Keratinocyte (primary cell): ENCODE measurements at regions not wholly inside any gene's neighbourhood (a gene's known extent, or its start where the extent isn't known, plus 50 kb on each side); places are given as distances from the start of the nearest gene placed in this dataset.

Experiments used
- DNase-seq: peaks from one replicate; pipeline ENCODE4 v3.0.0-alpha.2; 2011; ENCODE audit warnings: low read depth, missing footprints, low spot score
- FAIRE-seq: peaks from 2 replicates; lab custom pipeline; 2011; peaks lifted over from hg19 to GRCh38; lab: Jason Lieb, UNC
- H2AFZ ChIP-seq: 2 replicates; pipeline ENCODE4 v1.6.0; 2012; ENCODE audit warnings: low read length, control low read depth, inconsistent platforms; ENCODE audit not compliant: control insufficient read depth
- H3K27ac ChIP-seq: 2 replicates; pipeline ENCODE4 v1.5.1; 2011; ENCODE audit warnings: low read length; ENCODE audit not compliant: control insufficient read depth, insufficient read depth
- H3K27me3 ChIP-seq: 3 replicates; pipeline ENCODE4 v1.6.0; 2011; ENCODE audit warnings: low read length; ENCODE audit not compliant: control insufficient read depth, insufficient read depth; ENCODE audit errors: extremely low read depth
- H3K36me3 ChIP-seq, 2 experiments: 2 replicates in 1 of 2; 3 replicates in 1 of 2; pipeline ENCODE4 v1.5.1; 2011; ENCODE audit warnings: low read length in 2 of 2, mild to moderate bottlenecking in 1 of 2; ENCODE audit not compliant: control insufficient read depth in 2 of 2, insufficient read depth in 2 of 2; ENCODE audit errors: extremely low read depth in 1 of 2
- H3K4me1 ChIP-seq: 3 replicates; pipeline ENCODE4 v1.5.1; 2011; ENCODE audit warnings: low read length; ENCODE audit not compliant: control insufficient read depth, insufficient read depth; ENCODE audit errors: extremely low read depth
- H3K4me2 ChIP-seq: 3 replicates; pipeline ENCODE4 v1.6.0; 2011; ENCODE audit warnings: low read depth, low read length; ENCODE audit not compliant: control insufficient read depth, insufficient read depth; ENCODE audit errors: extremely low read depth
- H3K4me3 ChIP-seq, 3 experiments: fragments of 200-600 bp in 1 of 3; sonication (generic) in 1 of 3; 2 replicates in 2 of 3; 3 replicates in 1 of 3; pipeline ENCODE4 v1.5.1; 2011 to 2016; ENCODE audit warnings: low read length in 3 of 3, mild to moderate bottlenecking in 3 of 3, control low read depth in 2 of 3, inconsistent platforms in 1 of 3, low read depth in 1 of 3, mixed read lengths in 1 of 3, mixed run types in 1 of 3, moderate library complexity in 1 of 3; ENCODE audit not compliant: control insufficient read depth in 2 of 3, insufficient read depth in 2 of 3; ENCODE audit errors: extremely low read depth in 1 of 3
- H3K79me2 ChIP-seq: 2 replicates; pipeline ENCODE4 v1.6.0; 2012; ENCODE audit warnings: low read length; ENCODE audit not compliant: control insufficient read depth, insufficient read depth
- H3K9ac ChIP-seq: 3 replicates; pipeline ENCODE4 v1.6.0; 2011; ENCODE audit warnings: low read length; ENCODE audit not compliant: control insufficient read depth, insufficient read depth; ENCODE audit errors: extremely low read depth
- H3K9me1 ChIP-seq: 3 replicates; pipeline ENCODE4 v1.6.0; 2011; ENCODE audit warnings: low read length; ENCODE audit not compliant: control insufficient read depth, insufficient read depth; ENCODE audit errors: extremely low read depth
- H3K9me3 ChIP-seq: 2 replicates; pipeline ENCODE4 v1.5.1; 2012; ENCODE audit warnings: low read depth, low read length; ENCODE audit not compliant: control insufficient read depth
- H4K20me1 ChIP-seq: 3 replicates; pipeline ENCODE4 v1.6.0; 2011; ENCODE audit warnings: low read length; ENCODE audit not compliant: control insufficient read depth, insufficient read depth; ENCODE audit errors: extremely low read depth
- CTCF ChIP-seq, 3 experiments: IDR thresholded peaks in 1 of 3; conservative IDR thresholded peaks in 1 of 3; optimal IDR thresholded peaks in 1 of 3; 2 replicates in 2 of 3; 3 replicates in 1 of 3; pipeline versions ENCODE3 to v1.5.1; 2011; ENCODE audit warnings: low read length in 3 of 3, mild to moderate bottlenecking in 3 of 3, moderate library complexity in 2 of 3, control low read depth in 1 of 3, inconsistent platforms in 1 of 3; ENCODE audit not compliant: insufficient read depth in 2 of 3; ENCODE audit errors: extremely low read depth in 1 of 3
- EZH2 ChIP-seq: IDR thresholded peaks from one replicate; pipeline ENCODE4 v1.6.1; 2012; ENCODE audit warnings: inconsistent platforms, mild to moderate bottlenecking, low read length, moderate library complexity
- dilution Hi-C: fragments of 300-500 bp; cut with MboI; formaldehyde crosslinking; loops from one replicate; pipeline ENCODE4 v1.7.0; 2020; ENCODE audit warnings: low sequenced_read_pairs; ENCODE audit not compliant: extremely low pct_ligation_motif_present

DNA sequence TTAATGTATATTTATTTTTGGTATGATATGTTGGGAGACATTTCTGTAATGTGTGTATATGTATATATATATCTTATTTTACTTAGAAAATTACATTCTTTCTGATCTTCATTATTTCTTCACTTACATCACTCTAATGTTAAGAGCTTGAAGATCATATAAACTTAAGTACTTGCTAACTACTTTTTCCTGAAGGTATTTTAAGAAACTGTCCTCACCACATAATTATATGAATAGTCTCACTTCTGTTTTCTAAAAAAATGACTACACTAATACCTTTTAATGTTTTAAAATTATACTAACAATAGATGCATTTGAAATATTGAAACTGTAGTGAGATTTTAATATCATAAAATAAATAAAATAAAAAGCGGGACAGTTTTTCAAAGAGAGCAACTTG lies 377.1 kb downstream of the LRRIQ3 start:
- no peaks in the 10 kb centered on the region for H3K27me3 ChIP-seq
- H4K20me1 ChIP-seq: no peaks in the 10 kb centered on the region
- TF ChIP-seq EZH2 (no peak), CTCF (optimal IDR thresholded peaks at IDR 0.05 in 1 of 3, IDR thresholded peaks at IDR 0.05 in 1 of 3, conservative IDR thresholded peaks at IDR 0.05 in 1 of 3; ENCODE audit: extremely low read depth in 1 of 3, insufficient read depth in 2 of 3, low read length in 3 of 3) (no peak)
- H3K36me3 ChIP-seq: no peaks in the 10 kb centered on the region
- H3K79me2 ChIP-seq: no peaks in the 10 kb centered on the region
- FAIRE-seq (no peak), DNase-seq (no peak)
- H3K9me3 ChIP-seq: no peaks in the 10 kb centered on the region
- H3K9me1 ChIP-seq: no peaks in the 10 kb centered on the region
- H3K27ac ChIP-seq: no peak overlapping the region
- H2AFZ ChIP-seq: no peak overlapping the region
- dilution Hi-C loops: no loop called here
- H3K4me1 ChIP-seq: no peaks in the 10 kb centered on the region
- H3K9ac ChIP-seq: no peak overlapping the region
- no peak overlapping the region for H3K4me2 ChIP-seq
- H3K4me3 ChIP-seq: no peak overlapping the region

DNA sequence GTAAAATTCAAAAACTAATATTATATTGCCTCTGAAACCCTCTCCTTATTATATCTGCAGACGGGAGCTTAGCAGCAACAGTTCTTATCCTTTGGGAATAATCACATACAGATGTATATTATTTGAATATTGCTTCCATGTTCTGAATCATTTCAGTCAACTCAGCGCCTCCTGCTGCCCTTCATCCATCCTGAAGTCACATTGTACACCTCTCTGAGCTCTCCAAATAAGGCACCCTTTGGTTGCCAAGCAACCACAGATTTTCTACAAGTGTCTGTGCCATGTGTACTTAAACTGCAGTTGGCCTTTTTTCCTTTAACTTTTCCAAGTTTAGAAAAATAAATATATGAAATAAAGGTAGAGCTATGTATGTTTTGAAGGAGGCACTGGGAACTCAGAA lies 384.3 kb downstream of the LRRIQ3 start:
- H4K20me1 ChIP-seq: no peaks in the 10 kb centered on the region
- no peak for FAIRE-seq
- no peaks in the 10 kb centered on the region for H3K36me3 ChIP-seq
- no peaks in the 10 kb centered on the region for H3K79me2 ChIP-seq
- H3K4me1 ChIP-seq: no peaks in the 10 kb centered on the region
- no peak overlapping the region for H2AFZ ChIP-seq
- no peak for TF ChIP-seq EZH2
- TF ChIP-seq CTCF (optimal IDR thresholded peaks at IDR 0.05 in 1 of 3, IDR thresholded peaks at IDR 0.05 in 1 of 3, conservative IDR thresholded peaks at IDR 0.05 in 1 of 3; ENCODE audit: extremely low read depth in 1 of 3, insufficient read depth in 2 of 3, low read length in 3 of 3): no peak
- no peak overlapping the region for H3K9ac ChIP-seq
- DNase-seq: no peak
- no peak overlapping the region for H3K4me3 ChIP-seq
- H3K27me3 ChIP-seq: no peaks in the 10 kb centered on the region
- dilution Hi-C loops: no loop called here
- no peak overlapping the region for H3K4me2 ChIP-seq
- no peaks in the 10 kb centered on the region for H3K9me1 ChIP-seq
- no peak overlapping the region for H3K27ac ChIP-seq
- no peaks in the 10 kb centered on the region for H3K9me3 ChIP-seq
